A549 (cell line): ENCODE measurements at regions not wholly inside any gene's neighbourhood (a gene's known extent, or its start where the extent isn't known, plus 50 kb on each side); places are given as distances from the start of the nearest gene placed in this dataset.

Experiments
- BHLHE40 ChIP-seq: IDR thresholded peaks from 2 replicates; pipeline ENCODE4 v1.6.1; 2012; ENCODE audit warnings: low read depth, low read length, inconsistent platforms
- CHD4 ChIP-seq: fragments of 200-600 bp; sonication (generic); IDR thresholded peaks from 2 replicates; pipeline ENCODE4 v1.6.1; 2016; ENCODE audit warnings: antibody characterized with exemption, mild to moderate bottlenecking, borderline replicate concordance
- TF ChIP-seq, protein P1 (sequence below): fragments of >200 bp; sonication (Bioruptor Twin); formaldehyde crosslinking; IDR thresholded peaks from 3 replicates; pipeline ENCODE4 v1.5.1; 2016

DNA sequence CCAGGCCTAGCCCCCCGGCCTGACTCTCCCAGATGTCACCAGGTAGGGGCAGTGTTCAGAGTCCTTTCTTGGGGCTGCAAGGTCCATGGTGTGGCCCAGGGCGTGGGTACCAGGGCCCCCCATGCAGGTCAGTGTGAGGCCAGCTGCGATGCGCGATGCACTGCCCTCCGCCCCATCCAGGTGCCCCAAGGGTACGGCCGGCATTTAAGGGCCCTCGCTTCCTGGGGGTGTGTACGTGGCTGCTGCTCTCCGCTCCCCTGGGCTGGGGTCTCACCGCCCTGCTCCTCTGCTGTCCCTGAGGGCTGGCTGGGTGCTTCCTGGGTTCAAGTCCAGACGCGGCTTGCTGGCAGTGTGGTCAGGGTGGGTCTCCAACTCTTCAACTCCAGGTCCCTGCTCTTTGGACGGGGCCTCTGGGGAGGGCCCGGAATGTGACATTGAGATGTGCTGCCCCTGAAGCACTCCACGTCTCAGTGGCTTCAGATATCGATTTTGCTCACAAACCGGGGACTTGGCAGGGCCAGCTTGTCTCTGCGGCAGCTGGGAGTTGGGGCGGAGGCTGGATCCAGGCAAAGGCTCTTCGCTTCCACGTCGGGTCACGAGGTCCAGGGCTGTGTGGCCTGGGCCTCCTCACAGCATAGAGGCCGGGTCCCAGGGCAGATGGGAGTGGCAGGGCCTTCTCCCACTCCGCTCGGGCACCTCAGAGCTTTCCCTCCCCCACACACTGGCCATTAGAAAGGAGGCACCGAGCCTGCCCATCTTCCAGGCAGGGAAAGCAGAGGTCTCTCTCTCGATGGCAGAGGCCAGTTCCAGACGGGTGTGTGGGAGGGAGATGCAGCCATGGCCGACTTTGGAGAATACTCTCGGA is 93.2 kb downstream of the UNCX start:
- TF ChIP-seq, protein P1, sequence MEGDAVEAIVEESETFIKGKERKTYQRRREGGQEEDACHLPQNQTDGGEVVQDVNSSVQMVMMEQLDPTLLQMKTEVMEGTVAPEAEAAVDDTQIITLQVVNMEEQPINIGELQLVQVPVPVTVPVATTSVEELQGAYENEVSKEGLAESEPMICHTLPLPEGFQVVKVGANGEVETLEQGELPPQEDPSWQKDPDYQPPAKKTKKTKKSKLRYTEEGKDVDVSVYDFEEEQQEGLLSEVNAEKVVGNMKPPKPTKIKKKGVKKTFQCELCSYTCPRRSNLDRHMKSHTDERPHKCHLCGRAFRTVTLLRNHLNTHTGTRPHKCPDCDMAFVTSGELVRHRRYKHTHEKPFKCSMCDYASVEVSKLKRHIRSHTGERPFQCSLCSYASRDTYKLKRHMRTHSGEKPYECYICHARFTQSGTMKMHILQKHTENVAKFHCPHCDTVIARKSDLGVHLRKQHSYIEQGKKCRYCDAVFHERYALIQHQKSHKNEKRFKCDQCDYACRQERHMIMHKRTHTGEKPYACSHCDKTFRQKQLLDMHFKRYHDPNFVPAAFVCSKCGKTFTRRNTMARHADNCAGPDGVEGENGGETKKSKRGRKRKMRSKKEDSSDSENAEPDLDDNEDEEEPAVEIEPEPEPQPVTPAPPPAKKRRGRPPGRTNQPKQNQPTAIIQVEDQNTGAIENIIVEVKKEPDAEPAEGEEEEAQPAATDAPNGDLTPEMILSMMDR: no peak
- TF ChIP-seq BHLHE40 (no peak), CHD4 (no peak)
